Effector memory CD8-positive, alpha-beta T cell (primary cell): ENCODE measurements at regions not wholly inside any gene's neighbourhood (a gene's known extent, or its start where the extent isn't known, plus 50 kb on each side); places are given as distances from the start of the nearest gene placed in this dataset.

Source experiments
- ATAC-seq: fragments of 150-1000 bp; cut with Tn5 transposase; replicated peaks from 2 replicates; pipeline ENCODE4 v1.10.0; 2021; ENCODE audit warnings: mild to moderate bottlenecking, moderate library complexity
- DNase-seq, 3 experiments: peaks; one replicate each; pipeline ENCODE4 v3.0.0; 2021
- H3K27ac Mint-ChIP-seq, 2 donors: one replicate each; pipeline ENCODE4 v1.8.0; 2022; ENCODE audit warnings: mild to moderate bottlenecking in 2 of 2, mixed read lengths in 2 of 2, moderate library complexity in 2 of 2
- H3K27me3 Mint-ChIP-seq, 2 donors: one replicate each; pipeline ENCODE4 v1.8.0; 2022; ENCODE audit warnings: mixed read lengths in 2 of 2
- H3K36me3 Mint-ChIP-seq: one replicate; pipeline ENCODE4 v1.8.0; 2022; ENCODE audit warnings: mild to moderate bottlenecking, moderate library complexity, mixed read lengths; ENCODE audit not compliant: insufficient read depth
- H3K4me1 Mint-ChIP-seq, 2 donors: one replicate each; pipeline ENCODE4 v1.8.0; 2022; ENCODE audit warnings: low read depth in 2 of 2, mixed read lengths in 2 of 2
- H3K4me3 Mint-ChIP-seq, 2 donors: one replicate each; pipeline ENCODE4 v1.8.0; 2022; ENCODE audit warnings: mild to moderate bottlenecking in 2 of 2, mixed read lengths in 2 of 2, moderate library complexity in 2 of 2
- H3K9me3 Mint-ChIP-seq, 2 donors: one replicate each; pipeline ENCODE4 v1.8.0; 2022; ENCODE audit warnings: mixed read lengths in 2 of 2

DNA sequence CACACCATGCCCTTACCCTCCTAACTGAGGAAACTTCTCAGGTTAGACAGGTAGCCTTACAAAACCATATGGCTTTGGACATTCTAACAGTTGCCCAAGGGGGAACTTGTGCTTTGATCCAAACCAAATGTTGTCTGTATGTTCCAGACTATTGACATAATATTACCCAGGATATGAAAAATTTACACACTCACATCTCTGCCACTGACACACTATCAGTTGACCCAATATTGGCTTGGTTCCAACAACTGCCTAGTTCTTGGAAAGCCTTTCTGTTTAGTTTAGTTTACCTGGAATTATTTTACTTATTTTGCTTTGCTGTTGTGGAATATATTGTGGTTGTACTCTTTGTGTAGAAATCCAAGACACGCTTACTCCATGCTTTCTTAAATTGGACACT, 178.4 kb downstream of the RNF152 start:
- Mint-ChIP-seq H3K27ac (no peak overlapping the region), H3K9me3 (no peaks in the 10 kb centered on the region), H3K4me1 (no peaks in the 10 kb centered on the region), H3K27me3 (peaks cover 0 to 8% of the 10 kb centered on the region in 2 donors), H3K36me3 (no peaks in the 10 kb centered on the region), H3K4me3 (no peak overlapping the region)
- DNase-seq, result no peak
- no peak for ATAC-seq

DNA sequence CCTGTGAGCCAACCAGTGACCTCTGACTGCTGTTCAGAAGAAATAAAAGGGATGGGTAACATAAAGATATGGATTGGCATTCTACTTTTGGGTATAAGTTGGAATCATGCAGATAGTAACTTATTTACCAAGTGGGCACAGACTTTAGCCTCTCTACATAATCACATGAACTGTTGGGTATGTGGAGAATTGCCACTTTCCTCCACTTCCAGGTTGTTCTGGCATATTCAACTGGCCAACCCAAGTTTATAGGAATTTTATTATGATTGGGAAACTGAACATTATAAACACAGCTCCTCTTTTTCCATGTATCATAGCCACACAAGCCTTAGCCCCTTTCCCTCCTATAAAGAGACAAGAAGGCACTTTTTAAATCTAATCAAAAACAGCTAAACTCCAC, 179.3 kb downstream of the RNF152 start:
- H3K36me3 Mint-ChIP-seq, result no peaks in the 10 kb centered on the region
- H3K27me3 Mint-ChIP-seq, result peaks cover 0 to 8% of the 10 kb centered on the region in 2 donors
- no peak for ATAC-seq
- no peaks in the 10 kb centered on the region for H3K9me3 Mint-ChIP-seq
- no peak overlapping the region for H3K4me3 Mint-ChIP-seq
- H3K27ac Mint-ChIP-seq, result no peak overlapping the region
- no peak for DNase-seq
- no peaks in the 10 kb centered on the region for H3K4me1 Mint-ChIP-seq

DNA sequence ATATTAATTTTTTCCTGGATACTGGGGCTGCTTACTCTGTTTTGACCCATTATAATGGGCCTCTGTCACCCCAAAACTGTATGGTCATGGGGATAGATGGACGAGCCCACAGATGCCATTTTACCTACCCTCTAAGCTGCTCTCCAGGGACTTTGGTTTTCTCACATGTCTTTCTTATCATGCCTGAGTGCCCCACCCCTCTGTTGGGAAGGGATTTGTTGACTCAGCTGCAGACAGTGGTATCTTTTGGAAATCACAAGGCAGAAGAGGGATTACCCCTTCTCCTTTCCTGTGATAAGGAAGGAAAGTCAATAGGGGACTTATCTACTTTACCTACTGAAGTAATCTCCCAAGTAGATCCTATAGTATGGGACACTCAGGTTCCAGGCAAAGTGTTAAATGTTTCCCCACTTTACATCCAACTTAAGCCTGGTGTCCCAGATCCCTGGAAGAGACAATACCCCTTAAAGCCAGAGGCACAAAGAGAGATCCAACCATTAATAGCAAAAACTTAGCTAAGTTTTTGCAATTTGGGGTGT, 182.7 kb downstream of the RNF152 start:
- H3K27ac Mint-ChIP-seq, result no peak overlapping the region
- no peak for DNase-seq
- H3K4me3 Mint-ChIP-seq, result no peak overlapping the region
- peaks cover 0 to 3% of the 10 kb centered on the region in 2 donors for H3K27me3 Mint-ChIP-seq
- no peaks in the 10 kb centered on the region for H3K9me3 Mint-ChIP-seq
- no peaks in the 10 kb centered on the region for H3K4me1 Mint-ChIP-seq
- no peak for ATAC-seq
- no peaks in the 10 kb centered on the region for H3K36me3 Mint-ChIP-seq

DNA sequence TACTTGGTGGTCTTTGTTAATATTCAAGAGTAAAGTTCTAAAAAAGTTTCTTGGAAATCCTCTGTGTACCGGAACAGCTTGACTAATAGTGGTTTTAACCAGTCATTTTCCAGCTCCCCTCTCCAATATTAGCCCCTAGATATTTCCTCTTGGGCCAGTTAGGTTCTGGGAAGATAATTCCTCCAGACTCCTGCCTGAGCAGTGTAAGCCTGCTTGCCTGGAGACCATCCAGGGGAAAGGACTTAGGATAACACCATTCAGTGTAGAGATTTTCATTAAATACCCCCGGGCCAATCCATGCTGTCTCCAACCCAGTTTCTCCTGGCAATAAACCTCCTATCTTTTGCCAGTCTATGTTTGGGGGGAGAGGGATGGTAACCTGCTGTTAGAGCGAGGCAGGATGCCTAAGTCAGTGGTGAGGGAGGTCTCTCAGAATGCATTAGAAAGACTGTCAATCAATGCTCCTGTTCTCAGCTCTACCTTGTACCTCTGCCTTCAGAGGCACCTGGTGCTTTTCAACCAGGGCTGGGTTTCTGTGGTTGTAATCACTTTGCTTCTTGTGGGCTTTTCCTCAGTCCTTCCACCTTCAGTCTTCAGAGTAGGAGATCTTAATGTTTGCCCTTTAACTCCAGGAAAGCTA, 186.4 kb downstream of the RNF152 start:
- no peak for DNase-seq
- Mint-ChIP-seq H3K27ac (no peak overlapping the region), H3K9me3 (no peaks in the 10 kb centered on the region), H3K36me3 (peaks cover 2% of the 10 kb centered on the region), H3K27me3 (no peaks in the 10 kb centered on the region), H3K4me3 (no peak overlapping the region), H3K4me1 (no peaks in the 10 kb centered on the region)
- no peak for ATAC-seq

DNA sequence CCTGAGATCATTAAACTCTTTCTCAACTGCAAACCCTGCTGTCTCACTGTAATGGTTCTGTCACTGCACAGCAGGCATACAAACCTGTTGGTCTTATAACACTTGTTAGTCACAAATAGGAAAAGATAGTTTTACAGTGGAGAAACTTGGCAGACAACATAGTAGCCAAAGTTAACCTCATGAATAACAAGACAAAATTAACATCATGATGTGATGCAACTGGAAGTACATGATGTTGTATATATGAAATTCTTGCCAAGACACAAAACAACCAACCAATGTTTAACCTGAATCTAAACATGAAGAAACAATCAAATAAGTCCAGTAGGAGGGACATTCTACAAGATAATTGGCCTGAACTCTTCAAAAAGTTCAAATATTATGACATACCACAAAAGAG, 189.3 kb downstream of the RNF152 start:
- Mint-ChIP-seq H3K9me3 (no peaks in the 10 kb centered on the region), H3K4me3 (no peak overlapping the region), H3K36me3 (peaks cover 2% of the 10 kb centered on the region), H3K27ac (no peak overlapping the region), H3K4me1 (no peaks in the 10 kb centered on the region), H3K27me3 (peaks cover 0 to 9% of the 10 kb centered on the region in 2 donors)
- no peak for ATAC-seq
- DNase-seq, result no peak

DNA sequence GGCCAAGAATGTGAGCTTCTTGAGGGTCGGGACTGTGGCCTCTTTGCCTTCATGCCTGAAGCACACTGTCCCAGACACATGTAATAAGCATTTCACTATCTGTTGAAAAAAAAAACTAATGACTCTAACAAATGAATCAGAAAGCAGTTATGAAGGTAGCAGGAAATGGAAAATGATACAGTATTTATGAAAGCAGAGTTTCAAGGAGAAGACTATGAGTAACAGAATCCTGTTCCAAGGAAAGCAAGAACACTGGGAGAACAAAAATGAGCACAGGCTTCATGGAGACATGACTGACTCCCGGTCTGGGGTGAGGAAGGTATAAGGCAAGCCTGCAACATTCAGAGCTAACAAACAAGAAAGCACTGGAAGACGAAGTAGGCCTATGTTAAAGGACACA, 190.8 kb downstream of the RNF152 start:
- ATAC-seq (no peak), DNase-seq (no peak)
- Mint-ChIP-seq H3K36me3 (peaks cover 2% of the 10 kb centered on the region), H3K27ac (no peak overlapping the region), H3K4me1 (no peaks in the 10 kb centered on the region), H3K4me3 (no peak overlapping the region), H3K9me3 (no peaks in the 10 kb centered on the region), H3K27me3 (peaks cover 0 to 9% of the 10 kb centered on the region in 2 donors)

DNA sequence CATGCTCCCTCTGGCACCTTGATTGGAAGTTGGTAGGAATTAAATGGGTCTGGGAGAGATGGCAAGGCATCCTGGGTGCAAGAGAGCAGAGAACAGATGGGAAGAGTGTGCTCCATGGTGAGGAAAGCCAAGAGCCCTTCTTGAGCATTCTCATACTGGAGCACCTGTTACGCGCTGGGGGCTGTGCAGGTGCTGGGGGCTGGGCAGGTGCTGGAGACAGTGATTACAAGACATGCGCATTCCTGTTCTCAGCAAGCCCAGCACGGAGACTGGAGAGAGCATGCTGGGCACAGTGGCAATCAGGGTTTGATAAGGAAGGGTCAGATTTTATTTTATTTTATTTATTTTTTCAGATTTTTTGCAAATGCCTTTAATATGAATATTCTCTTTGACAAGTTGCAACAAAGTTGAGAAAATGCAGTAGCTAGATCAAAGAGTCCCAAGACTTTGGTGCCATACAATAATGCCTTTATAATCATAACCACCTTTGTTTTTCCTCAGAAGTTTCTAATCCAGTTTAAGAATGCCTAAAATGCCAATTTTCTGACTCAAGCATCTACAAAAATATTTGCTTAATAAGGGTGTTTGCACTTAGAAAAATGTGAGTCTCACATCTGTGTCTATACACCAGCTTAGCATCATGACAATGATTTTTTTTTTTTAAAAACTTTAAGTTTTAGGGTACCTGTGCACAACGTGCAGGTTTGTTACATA, 193.3 kb downstream of the RNF152 start:
- no peaks in the 10 kb centered on the region for H3K4me1 Mint-ChIP-seq
- H3K9me3 Mint-ChIP-seq, result peaks cover 0 to 4% of the 10 kb centered on the region in 2 donors
- no peak overlapping the region for H3K4me3 Mint-ChIP-seq
- H3K36me3 Mint-ChIP-seq, result peaks cover 2% of the 10 kb centered on the region
- H3K27ac Mint-ChIP-seq, result no peak overlapping the region
- ATAC-seq (no peak), DNase-seq (no peak)
- H3K27me3 Mint-ChIP-seq, result peaks cover 0 to 9% of the 10 kb centered on the region in 2 donors

DNA sequence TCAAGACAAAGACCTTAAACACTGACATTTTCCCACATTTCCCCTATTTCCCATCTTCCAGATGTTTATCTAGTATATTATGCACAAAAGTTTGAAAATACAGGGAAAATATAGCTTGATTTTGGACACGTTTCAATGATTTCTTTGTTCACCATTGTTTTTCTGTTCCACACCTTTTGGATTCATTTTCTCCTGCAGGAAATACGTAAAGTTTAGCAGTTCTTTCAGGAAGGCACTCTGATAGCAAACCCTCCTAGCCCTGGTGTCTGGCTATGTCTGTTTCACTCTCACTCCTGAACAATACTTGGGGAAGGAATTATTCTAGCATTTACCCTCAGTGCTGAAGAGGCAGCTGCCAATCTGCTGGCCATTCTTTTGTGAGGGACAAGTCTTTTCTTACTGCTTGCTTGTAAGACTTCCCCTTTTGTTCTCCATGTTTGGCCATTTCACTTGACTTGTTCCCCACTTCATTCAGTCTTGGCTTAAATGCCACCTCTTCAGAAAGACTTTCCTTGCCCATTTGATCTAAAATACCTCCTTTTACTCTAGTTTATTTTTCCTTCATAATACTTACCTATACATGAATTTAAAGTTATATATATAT, 195.4 kb downstream of the RNF152 start:
- Mint-ChIP-seq H3K4me3 (no peak overlapping the region), H3K4me1 (no peaks in the 10 kb centered on the region), H3K9me3 (peaks cover 0 to 4% of the 10 kb centered on the region in 2 donors), H3K36me3 (peaks cover 2% of the 10 kb centered on the region), H3K27me3 (peaks cover 0 to 9% of the 10 kb centered on the region in 2 donors), H3K27ac (no peak overlapping the region)
- no peak for ATAC-seq
- no peak for DNase-seq

DNA sequence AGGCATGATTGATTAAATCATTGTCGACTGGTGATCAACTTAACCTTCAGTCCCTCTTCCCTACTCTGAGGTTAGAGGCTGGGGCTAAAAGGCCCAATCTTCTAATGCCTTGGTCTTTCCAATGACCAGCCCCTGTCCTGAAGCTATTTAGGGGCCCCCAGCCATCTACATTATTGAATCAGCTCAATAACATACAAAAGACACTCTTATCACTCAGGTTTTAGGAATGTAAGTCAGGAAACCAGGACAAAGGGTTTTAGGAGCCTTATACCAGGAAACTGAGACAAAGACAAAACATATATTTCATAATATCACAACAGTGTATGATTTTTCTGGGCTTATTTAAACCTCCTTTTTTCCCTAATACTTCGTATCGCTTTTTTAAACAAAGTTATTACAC, 198.6 kb downstream of the RNF152 start:
- Mint-ChIP-seq H3K4me1 (no peaks in the 10 kb centered on the region), H3K27me3 (peaks cover 0 to 5% of the 10 kb centered on the region in 2 donors), H3K36me3 (no peaks in the 10 kb centered on the region), H3K4me3 (no peak overlapping the region), H3K27ac (no peak overlapping the region), H3K9me3 (peaks cover 0 to 4% of the 10 kb centered on the region in 2 donors)
- ATAC-seq, result no peak
- no peak for DNase-seq

DNA sequence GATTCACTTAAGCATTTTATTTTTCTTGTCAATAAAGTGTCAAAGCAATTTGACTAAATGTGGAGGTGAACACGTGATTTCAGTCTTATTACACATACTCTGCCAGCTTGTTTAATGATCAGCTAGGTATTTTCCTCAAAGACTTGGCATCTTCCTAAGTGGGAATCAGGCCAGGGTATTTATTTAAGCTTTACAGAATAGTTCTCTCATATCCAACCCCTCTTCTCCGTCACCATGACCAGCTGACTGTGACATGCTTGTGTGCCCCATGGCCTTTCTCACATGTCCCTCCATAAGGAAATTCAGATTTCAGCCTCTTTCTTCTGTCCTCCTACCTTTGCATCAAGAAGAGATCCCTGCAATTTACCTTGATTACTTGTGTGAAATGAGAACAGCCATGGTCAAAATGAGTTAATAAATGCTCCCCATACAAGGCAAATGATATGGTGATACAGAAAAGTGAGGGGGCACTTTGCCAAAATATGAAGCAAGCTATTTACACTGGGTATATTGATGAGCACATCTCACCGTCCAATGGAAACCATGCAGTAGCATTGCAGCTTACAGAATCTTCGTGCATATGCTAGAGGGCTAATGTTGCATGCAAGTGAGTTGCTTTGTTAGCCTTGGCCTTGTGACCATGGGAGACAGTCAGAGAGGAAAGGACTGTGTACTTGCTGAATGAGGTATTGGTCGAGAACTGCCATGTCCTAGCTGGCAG, 202.2 kb downstream of the RNF152 start:
- Mint-ChIP-seq H3K4me1 (no peaks in the 10 kb centered on the region), H3K27me3 (peaks cover 0 to 10% of the 10 kb centered on the region in 2 donors), H3K27ac (no peak overlapping the region), H3K4me3 (no peak overlapping the region), H3K9me3 (peaks cover 0 to 6% of the 10 kb centered on the region in 2 donors), H3K36me3 (no peaks in the 10 kb centered on the region)
- DNase-seq (no peak), ATAC-seq (no peak)

DNA sequence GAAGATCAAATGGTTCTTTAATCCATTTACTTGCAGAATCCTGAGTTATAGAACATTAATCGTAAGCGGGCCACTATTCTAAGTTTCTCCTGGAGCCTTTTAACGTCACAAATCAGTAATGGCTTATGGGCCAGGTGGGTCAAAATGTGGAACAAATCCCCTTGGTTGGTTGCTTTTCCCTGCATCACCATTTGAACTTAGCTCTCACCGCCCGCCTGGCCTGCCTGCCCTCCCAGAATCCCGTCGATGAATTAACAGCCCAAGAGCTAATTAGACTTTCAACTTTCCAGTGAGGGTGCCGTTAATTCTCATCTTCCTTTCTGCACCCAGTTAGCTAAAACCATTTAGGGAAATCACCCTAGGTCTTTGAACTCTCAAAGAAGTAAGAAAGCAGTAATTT, 205.5 kb downstream of the RNF152 start:
- no peak overlapping the region for H3K4me3 Mint-ChIP-seq
- H3K4me1 Mint-ChIP-seq, result no peaks in the 10 kb centered on the region
- ATAC-seq, result no peak
- peaks cover 0 to 10% of the 10 kb centered on the region in 2 donors for H3K27me3 Mint-ChIP-seq
- DNase-seq, result no peak
- H3K27ac Mint-ChIP-seq, result no peak overlapping the region
- no peaks in the 10 kb centered on the region for H3K36me3 Mint-ChIP-seq
- peaks cover 0 to 4% of the 10 kb centered on the region in 2 donors for H3K9me3 Mint-ChIP-seq

DNA sequence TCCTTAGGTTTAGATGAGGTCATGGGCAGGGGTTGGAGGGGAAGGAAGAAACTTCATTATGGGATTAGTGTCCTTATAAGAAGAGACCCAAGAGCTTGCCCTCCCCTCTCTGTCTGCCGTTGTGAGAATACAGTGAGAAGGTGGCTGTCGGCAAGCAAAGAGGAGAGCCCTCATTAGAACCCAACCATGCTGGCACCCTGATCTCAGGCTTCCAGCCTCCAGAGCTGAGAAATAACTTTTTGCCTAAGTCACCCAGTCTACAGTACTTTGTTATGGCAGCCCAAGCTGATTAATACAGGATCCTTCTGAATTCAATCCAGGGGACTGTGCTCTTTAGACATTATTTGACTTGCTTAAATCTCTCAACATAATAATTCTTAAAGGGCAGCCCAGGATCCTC, 209.0 kb downstream of the RNF152 start:
- DNase-seq, result no peak
- no peaks in the 10 kb centered on the region for H3K36me3 Mint-ChIP-seq
- no peak for ATAC-seq
- no peak overlapping the region for H3K4me3 Mint-ChIP-seq
- H3K4me1 Mint-ChIP-seq, result no peaks in the 10 kb centered on the region
- H3K27me3 Mint-ChIP-seq, result peaks cover 0 to 10% of the 10 kb centered on the region in 2 donors
- peaks cover 0 to 5% of the 10 kb centered on the region in 2 donors for H3K9me3 Mint-ChIP-seq
- H3K27ac Mint-ChIP-seq, result no peak overlapping the region

DNA sequence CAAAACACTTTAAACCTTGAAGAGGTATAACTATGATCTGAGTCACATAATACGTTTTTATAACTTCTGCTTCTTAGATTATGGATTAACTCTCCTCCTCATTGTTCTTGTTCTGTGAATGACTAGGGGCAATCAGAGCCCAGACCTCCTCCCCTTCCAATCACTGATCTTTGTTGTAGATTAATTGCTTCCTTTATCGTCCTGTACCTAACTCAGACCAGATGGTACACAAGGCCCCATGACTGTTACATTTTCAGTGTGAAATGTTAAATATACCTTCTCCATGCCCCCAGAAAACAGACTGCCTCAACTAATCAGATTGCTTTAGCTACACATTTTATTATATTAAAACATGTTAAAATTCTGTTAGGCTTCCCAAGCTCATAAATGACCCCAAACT, 211.7 kb downstream of the RNF152 start:
- no peaks in the 10 kb centered on the region for H3K27me3 Mint-ChIP-seq
- ATAC-seq (no peak), DNase-seq (no peak)
- H3K9me3 Mint-ChIP-seq, result peaks cover 0 to 3% of the 10 kb centered on the region in 2 donors
- no peaks in the 10 kb centered on the region for H3K4me1 Mint-ChIP-seq
- no peaks in the 10 kb centered on the region for H3K36me3 Mint-ChIP-seq
- no peak overlapping the region for H3K27ac Mint-ChIP-seq
- H3K4me3 Mint-ChIP-seq, result no peak overlapping the region
